HEK293T (cell line): ENCODE measurements at regions not wholly inside any gene's neighbourhood (a gene's known extent, or its start where the extent isn't known, plus 50 kb on each side); places are given as distances from the start of the nearest gene placed in this dataset.

Experiments
- FOXA1 ChIP-seq: fragments of 450-650 bp; IDR thresholded peaks from 2 replicates; pipeline ENCODE4 v1.6.1; 2016; ENCODE audit warnings: mild to moderate bottlenecking
- ZNF384 ChIP-seq: fragments of 450-650 bp; IDR thresholded peaks from 2 replicates; pipeline ENCODE4 v1.6.1; 2016

DNA sequence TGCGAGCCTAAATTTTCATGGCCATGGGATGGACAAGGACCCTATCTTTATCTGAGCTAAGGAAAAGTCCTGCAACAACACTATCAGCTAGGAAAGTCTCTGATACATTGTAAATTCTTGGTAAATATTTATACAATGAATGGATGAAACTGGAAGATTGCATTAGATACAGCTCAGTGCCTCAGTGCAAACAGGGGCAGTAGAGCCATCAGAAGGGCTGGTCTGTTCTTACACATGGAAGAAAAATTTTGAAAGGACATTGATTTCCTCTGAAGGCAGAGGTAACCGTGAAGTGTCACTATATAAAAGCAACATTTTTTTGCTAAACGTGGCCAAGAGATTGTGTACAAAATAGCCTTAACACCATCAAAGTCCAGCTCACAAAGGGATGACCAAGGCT, 153.2 kb upstream of the GADL1 start:
- TF ChIP-seq FOXA1 (no peak), ZNF384 (no peak)
